HG02763 (cell line): ENCODE measurements at regions not wholly inside any gene's neighbourhood (a gene's known extent, or its start where the extent isn't known, plus 50 kb on each side); places are given as distances from the start of the nearest gene placed in this dataset.
"Not testable (repeated sequence)": the region's sequence is repeated elsewhere in the genome, so short reads cannot be mapped to it uniquely, and the experiment has no call there.

ENCODE experiments used
- ATAC-seq: cut with Tn5 transposase; IDR thresholded peaks from one replicate; pipeline ENCODE4 v1.9.1; 2021; ENCODE audit warnings: mild to moderate bottlenecking, moderate library complexity; ENCODE audit not compliant: unreplicated experiment

GRCh38 chr10:28434063-28434462, 98.9 kb upstream of the WAC start:
- ATAC-seq: no peak

GRCh38 chr10:28442403-28442802, 90.5 kb upstream of the WAC start:
- ATAC-seq: no peak

- ATAC-seq: no peak
These were observed 88.9 kb upstream of the WAC start for GRCh38 chr10:28444031-28444430.

- no peak for ATAC-seq
These were observed 87.4 kb upstream of the WAC start for GRCh38 chr10:28445516-28445915.

- no peak for ATAC-seq
These were observed 83.5 kb upstream of the WAC start for GRCh38 chr10:28449382-28449781.

GRCh38 chr10:28449926-28450325, 83.0 kb upstream of the WAC start:
- no peak for ATAC-seq

- ATAC-seq: no peak
These were observed 79.0 kb upstream of the WAC start for GRCh38 chr10:28453926-28454325.

GRCh38 chr10:28457110-28457509, 75.8 kb upstream of the WAC start:
- ATAC-seq: no peak

GRCh38 chr10:28457873-28458272, 75.0 kb upstream of the WAC start:
- ATAC-seq: not testable (repeated sequence)

- ATAC-seq: no peak
These were observed 73.3 kb upstream of the WAC start for GRCh38 chr10:28459453-28460144.

GRCh38 chr10:28463141-28463540, 69.8 kb upstream of the WAC start:
- ATAC-seq: no peak

GRCh38 chr10:28463676-28464395, 69.1 kb upstream of the WAC start:
- ATAC-seq: no peak

GRCh38 chr10:28467615-28468014, 65.3 kb upstream of the WAC start:
- no peak for ATAC-seq

GRCh38 chr10:28468707-28469483, 64.0 kb upstream of the WAC start:
- ATAC-seq: no peak

- no peak for ATAC-seq
These were observed 61.9 kb upstream of the WAC start for GRCh38 chr10:28470873-28471651.

- no peak for ATAC-seq
These were observed 61.3 kb upstream of the WAC start for GRCh38 chr10:28471652-28472050.

- ATAC-seq: no peak
These were observed 54.3 kb upstream of the WAC start for GRCh38 chr10:28478646-28479045.

- no peak for ATAC-seq
These were observed 53.5 kb upstream of the WAC start for GRCh38 chr10:28479425-28479865.

GRCh38 chr10:28479927-28480627, 52.8 kb upstream of the WAC start:
- ATAC-seq: no peak

GRCh38 chr10:28480628-28480965, 52.3 kb upstream of the WAC start:
- ATAC-seq: no peak
